Body of pancreas (tissue), 4 donors: ENCODE measurements at regions not wholly inside any gene's neighbourhood (a gene's known extent, or its start where the extent isn't known, plus 50 kb on each side); places are given as distances from the start of the nearest gene placed in this dataset.

Source experiments
- CTCF ChIP-seq, 7 experiments: fragments of 450-650 bp in 4 of 7; fragments of 200-600 bp in 3 of 7; sonication (generic) in 3 of 7; IDR thresholded peaks; one replicate each; pipeline ENCODE4 v1.5.1; 2016 to 2019; ENCODE audit warnings: antibody characterized with exemption in 7 of 7
- POLR2A ChIP-seq, 3 donors: fragments of 450-650 bp; IDR thresholded peaks; one replicate each; pipeline ENCODE4 v1.6.1; 2016; ENCODE audit warnings: antibody characterized with exemption in 3 of 3, mild to moderate bottlenecking in 2 of 3

GRCh38 chr15:38053776-38054175 lies 119.3 kb downstream of the TMCO5A start:
- TF ChIP-seq CTCF (IDR thresholded peaks at IDR 0.05) (no peak), POLR2A (IDR thresholded peaks at IDR 0.05) (no peak)
